ENCODE measurements at regions not wholly inside any gene's neighbourhood (a gene's known extent, or its start where the extent isn't known, plus 50 kb on each side); places are given as distances from the start of the nearest gene placed in this dataset.

DNA sequence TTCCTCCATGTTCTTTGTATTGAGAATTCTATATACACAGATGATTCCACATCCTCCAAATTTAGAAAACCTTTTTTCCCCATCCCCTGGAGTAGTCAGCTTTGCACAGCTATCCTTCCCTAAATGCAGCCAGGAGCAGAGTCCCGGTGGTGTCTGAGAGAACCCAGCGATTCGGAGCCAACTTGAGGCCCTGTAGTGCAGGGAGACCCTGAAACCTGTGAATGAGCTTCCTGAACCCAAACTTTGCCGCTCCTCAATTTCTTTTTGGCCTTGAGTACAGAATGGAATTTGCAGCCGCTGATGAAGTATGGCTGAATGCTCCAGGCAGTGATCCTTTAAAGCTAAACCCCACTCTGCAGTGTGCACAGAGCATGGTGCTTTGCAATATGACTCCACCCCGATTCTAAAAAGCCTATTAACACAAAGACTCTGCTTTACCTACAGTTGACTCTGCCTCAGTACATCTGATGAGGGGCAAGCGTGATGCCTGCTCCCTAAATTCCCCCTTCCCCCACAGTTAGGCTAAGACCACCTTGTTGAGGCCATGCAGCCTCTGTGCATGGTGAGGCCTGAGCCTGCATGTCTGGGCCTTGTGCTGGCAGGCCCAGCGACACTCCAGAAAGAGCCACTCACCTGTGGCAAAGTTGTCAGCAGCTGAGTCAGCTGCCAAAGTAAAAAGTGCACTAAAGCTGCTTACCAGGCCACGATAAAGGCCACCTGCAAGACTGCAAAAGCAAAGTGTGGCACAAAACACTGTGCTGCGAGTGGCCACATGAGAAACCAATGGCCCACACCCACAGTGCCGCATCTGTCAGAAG lies 82.1 kb downstream of the PLEKHG1 start:
- no peak overlapping the region for H3K4me2 ChIP-seq (ENCODE audit: low read depth, low read length)
- no peak overlapping the region for H3K27ac ChIP-seq (ENCODE audit: extremely low read length, insufficient read depth, low read length)
- no peak overlapping the region for H3K4me3 ChIP-seq (replicated peaks in 1 of 3; ENCODE audit: insufficient read depth in 1 of 3, low read depth in 2 of 3, low read length in 3 of 3)
- H2AFZ ChIP-seq (ENCODE audit: low read length), result no peak overlapping the region
- no peaks in the 10 kb centered on the region for H4K20me1 ChIP-seq (ENCODE audit: insufficient read depth, low read length)
- no peak for DNase-seq (ENCODE audit: low spot score)
- H3K9me3 ChIP-seq (ENCODE audit: low read length), result no peaks in the 10 kb centered on the region
- H3K79me2 ChIP-seq (ENCODE audit: insufficient read depth, low read length), result no peaks in the 10 kb centered on the region
- H3K4me1 ChIP-seq (ENCODE audit: insufficient read depth, low read length), result no peaks in the 10 kb centered on the region
- no peak overlapping the region for H3K9ac ChIP-seq (ENCODE audit: insufficient read depth, low read depth, low read length)
- CTCF ChIA-PET (ENCODE audit: low intra/inter-chr PET ratio, low total read pairs), result no interaction called here
- FAIRE-seq, result no peak
- BruUV-seq (replicated peaks), result no TSS peak
- intact Hi-C loops (cut with micrococcal nuclease; ENCODE audit: unreplicated experiment) (no loop called here), in situ Hi-C loops (cut with HindIII; ENCODE audit: extremely low pct_ligation_motif_present, low pct_unique_long_range_greater_than_20kb) (no loop called here)
- TF ChIP-seq ZNF619 (CRISPR knock-in tag; IDR thresholded peaks at IDR 0.05), result no peak
- TF ChIP-seq HNRNPH1 (optimal IDR thresholded peaks at IDR 0.05; ENCODE audit: low read depth, low read length), result no peak
- TF ChIP-seq, protein P1, sequence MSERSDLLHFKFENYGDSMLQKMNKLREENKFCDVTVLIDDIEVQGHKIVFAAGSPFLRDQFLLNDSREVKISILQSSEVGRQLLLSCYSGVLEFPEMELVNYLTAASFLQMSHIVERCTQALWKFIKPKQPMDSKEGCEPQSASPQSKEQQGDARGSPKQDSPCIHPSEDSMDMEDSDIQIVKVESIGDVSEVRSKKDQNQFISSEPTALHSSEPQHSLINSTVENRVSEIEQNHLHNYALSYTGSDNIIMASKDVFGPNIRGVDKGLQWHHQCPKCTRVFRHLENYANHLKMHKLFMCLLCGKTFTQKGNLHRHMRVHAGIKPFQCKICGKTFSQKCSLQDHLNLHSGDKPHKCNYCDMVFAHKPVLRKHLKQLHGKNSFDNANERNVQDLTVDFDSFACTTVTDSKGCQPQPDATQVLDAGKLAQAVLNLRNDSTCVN (CRISPR knock-in tag; IDR thresholded peaks at IDR 0.05; ENCODE audit: borderline replicate concordance), result no peak
- TF ChIP-seq, protein P2, sequence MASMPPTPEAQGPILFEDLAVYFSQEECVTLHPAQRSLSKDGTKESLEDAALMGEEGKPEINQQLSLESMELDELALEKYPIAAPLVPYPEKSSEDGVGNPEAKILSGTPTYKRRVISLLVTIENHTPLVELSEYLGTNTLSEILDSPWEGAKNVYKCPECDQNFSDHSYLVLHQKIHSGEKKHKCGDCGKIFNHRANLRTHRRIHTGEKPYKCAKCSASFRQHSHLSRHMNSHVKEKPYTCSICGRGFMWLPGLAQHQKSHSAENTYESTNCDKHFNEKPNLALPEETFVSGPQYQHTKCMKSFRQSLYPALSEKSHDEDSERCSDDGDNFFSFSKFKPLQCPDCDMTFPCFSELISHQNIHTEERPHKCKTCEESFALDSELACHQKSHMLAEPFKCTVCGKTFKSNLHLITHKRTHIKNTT (CRISPR knock-in tag; IDR thresholded peaks at IDR 0.05), result no peak
- no peak for TF ChIP-seq KLF13 (CRISPR knock-in tag; IDR thresholded peaks at IDR 0.05)
- TF ChIP-seq ZNF7 (CRISPR knock-in tag; IDR thresholded peaks at IDR 0.05), result no peak
- TF ChIP-seq JUNB (CRISPR knock-in tag; IDR thresholded peaks at IDR 0.05; ENCODE audit: borderline replicate concordance), result no peak
- H3K36me3 ChIP-seq (replicated peaks in 1 of 2; ENCODE audit: control insufficient read depth in 1 of 2, insufficient read depth in 2 of 2, low read length in 2 of 2), result no peaks in the 10 kb centered on the region
- WGBS (ENCODE audit: low lambda C conversion rate), result 33% methylated on average over 11 of the region's 11 CpGs
- POLR2A ChIA-PET, result no interaction called here
- no peak for ATAC-seq
- no peaks in the 10 kb centered on the region; a peak in 1 of 5 replicates for H3K27me3 ChIP-seq (ENCODE audit: control insufficient read depth in 1 of 2, insufficient read depth in 2 of 2, low read length in 2 of 2)

All from HepG2 (cell line).